K562 (cell line): ENCODE measurements at regions not wholly inside any gene's neighbourhood (a gene's known extent, or its start where the extent isn't known, plus 50 kb on each side); places are given as distances from the start of the nearest gene placed in this dataset.

Experiments used
- ATAC-seq: fragments of 200-7000 bp; cut with Tn5 transposase; 3 replicates; pipeline ENCODE4 v1.9.1; 2020; ENCODE audit warnings: moderate library complexity
- BruUV-seq: library from RNA; stranded (reverse); fragments of 400-500 nt; replicated peaks from 2 replicates; lab custom pipeline; 2021; lab: Mats Ljungman, UMichigan
- CTCF ChIA-PET: fragments of 300-600 bp; formaldehyde crosslinking; extraction: SDS; loops from one replicate; lab custom pipeline; 2021; ENCODE audit warnings: low intra/inter-chr PET ratio; lab: Yijun Ruan, JAX
- POLR2A ChIA-PET: fragments of 300-600, 350-650 bp; sonication (Branson Sonifier 250); formaldehyde crosslinking; extraction: SDS; loops from one replicate; lab custom pipeline; 2021; ENCODE audit warnings: antibody characterized with exemption, inconsistent platforms; lab: Yijun Ruan, JAX
- DNase-seq, 4 experiments: peaks; one replicate each; pipeline versions ENCODE4 v3.0.0 to v3.0.0-alpha.2; 2011 to 2018; ENCODE audit warnings: low spot score in 3 of 4, mixed read lengths in 3 of 4; ENCODE audit errors: extremely low read depth in 1 of 4
- FAIRE-seq: peaks from 2 replicates; lab custom pipeline; 2011; peaks lifted over from hg19 to GRCh38; lab: Jason Lieb, UNC
- H2AFZ ChIP-seq: 2 replicates; pipeline ENCODE4 v1.6.0; 2011; ENCODE audit warnings: low read depth, low read length, control low read depth, inconsistent platforms
- H3K27ac ChIP-seq: fragments of 200-600 bp; 3 replicates; pipeline ENCODE4 v1.8.0; 2011; ENCODE audit warnings: low read depth, mild to moderate bottlenecking, control low read depth, inconsistent platforms, low read length, moderate library complexity, mixed read lengths; ENCODE audit errors: extremely low read depth
- H3K27me3 ChIP-seq, 2 experiments: fragments of 300-600 bp in 1 of 2; 2 replicates in 1 of 2; 3 replicates in 1 of 2; pipeline versions ENCODE4 v1.6.0 to v1.8.0; 2011; ENCODE audit warnings: inconsistent platforms in 2 of 2, low read length in 2 of 2, mild to moderate bottlenecking in 1 of 2, mixed read lengths in 1 of 2, moderate library complexity in 1 of 2; ENCODE audit not compliant: control insufficient read depth in 2 of 2, insufficient read depth in 2 of 2
- H3K36me3 ChIP-seq: fragments of 300-600 bp; 3 replicates; pipeline ENCODE4 v1.8.0; 2011; ENCODE audit warnings: mild to moderate bottlenecking, low read length, inconsistent platforms; ENCODE audit not compliant: control insufficient read depth, insufficient read depth
- H3K4me1 ChIP-seq, 2 experiments: fragments of 200-600 bp in 1 of 2; replicated peaks in 1 of 2; 2 replicates in 1 of 2; 3 replicates in 1 of 2; pipeline versions ENCODE4 v1.5.1 to v1.8.0; 2011; ENCODE audit warnings: inconsistent platforms in 2 of 2, low read length in 2 of 2, mild to moderate bottlenecking in 1 of 2, mixed read lengths in 1 of 2, moderate library complexity in 1 of 2; ENCODE audit not compliant: control insufficient read depth in 2 of 2, insufficient read depth in 2 of 2
- H3K4me2 ChIP-seq: 2 replicates; pipeline ENCODE4 v1.6.1; 2011; ENCODE audit warnings: low read length, control low read depth, inconsistent platforms, mixed read lengths; ENCODE audit not compliant: insufficient read depth
- H3K4me3 ChIP-seq: fragments of 200-600 bp; sonication (generic), shearing (Covaris generic); 2 replicates; pipeline ENCODE4 v1.5.1; 2016; ENCODE audit warnings: control low read depth, inconsistent platforms
- H3K79me2 ChIP-seq: fragments of 200-600 bp; 3 replicates; pipeline ENCODE4 v1.8.0; 2011; ENCODE audit warnings: low read length, inconsistent platforms; ENCODE audit not compliant: control insufficient read depth, insufficient read depth
- H3K9ac ChIP-seq, 2 experiments: 2 replicates each; pipeline versions ENCODE4 v1.6.0 to v1.6.1; 2011; ENCODE audit warnings: low read depth in 2 of 2, low read length in 2 of 2, control low read depth in 1 of 2, inconsistent platforms in 1 of 2, mild to moderate bottlenecking in 1 of 2, mixed read lengths in 1 of 2; ENCODE audit not compliant: insufficient read depth in 1 of 2
- H3K9me1 ChIP-seq: one replicate; pipeline ENCODE4 v1.6.0; 2011; ENCODE audit warnings: inconsistent platforms, mild to moderate bottlenecking, low read length, moderate library complexity; ENCODE audit not compliant: control insufficient read depth, insufficient read depth
- H3K9me3 ChIP-seq: replicated peaks from 2 replicates; pipeline ENCODE4 v1.5.1; 2011; ENCODE audit warnings: low read depth, low read length, inconsistent platforms; ENCODE audit not compliant: control insufficient read depth, insufficient read depth
- H4K20me1 ChIP-seq: replicated peaks from 2 replicates; pipeline ENCODE4 v1.6.1; 2011; ENCODE audit warnings: low read length, inconsistent platforms, mixed read lengths; ENCODE audit not compliant: control insufficient read depth, insufficient read depth
- ARID1B ChIP-seq: fragments of 450-650 bp; IDR thresholded peaks from 2 replicates; pipeline ENCODE4 v1.6.1; 2016; ENCODE audit warnings: antibody characterized with exemption, mild to moderate bottlenecking, inconsistent platforms
- CBFA2T3 ChIP-seq: fragments of 450-650 bp; IDR thresholded peaks from 2 replicates; pipeline ENCODE4 v1.6.1; 2017
- JUND ChIP-seq, 2 experiments: IDR thresholded peaks; 2 replicates in 1 of 2; 3 replicates in 1 of 2; pipeline ENCODE4 v1.6.1; 2011; ENCODE audit warnings: borderline replicate concordance in 2 of 2, low read depth in 2 of 2, low read length in 2 of 2, improper control_type of control experiment in 1 of 2, missing biosample characterization in 1 of 2, missing genetic modification characterization in 1 of 2, missing genetic modification reagents in 1 of 2
- PKNOX1 ChIP-seq: fragments of 450-650 bp; IDR thresholded peaks from 2 replicates; pipeline ENCODE4 v1.6.1; 2016
- SNRNP70 ChIP-seq: fragments of 200-400 bp; formaldehyde crosslinking; optimal IDR thresholded peaks from 2 replicates; pipeline ENCODE3; 2017; ENCODE audit warnings: low read depth, low read length
- ZNF140 ChIP-seq: fragments of 250-450 bp; sonication (Bioruptor Pico); IDR thresholded peaks from 2 replicates; pipeline ENCODE4 v1.8.0; 2021; ENCODE audit warnings: moderate library complexity, mild to moderate bottlenecking, inconsistent platforms
- ZNF445 ChIP-seq: fragments of 250-450 bp; sonication (Bioruptor Pico); IDR thresholded peaks from 2 replicates; pipeline ENCODE4 v1.4.0; 2020; ENCODE audit warnings: low read depth, mild to moderate bottlenecking, moderate library complexity
- WGBS: fragments of 100-300 bp; shearing (Covaris generic); methylation state at CpG from one replicate; pipeline ENCODE4 v1.1.6; 2016; ENCODE audit warnings: low coverage, mixed read lengths; ENCODE audit not compliant: insufficient coverage; ENCODE audit errors: missing lambda C conversion rate; 5-methylcytosine and 5-hydroxymethylcytosine counted together
- in situ Hi-C: fragments of 300-500 bp; cut with MboI; formaldehyde crosslinking; loops from 4 replicates; pipeline ENCODE4 v1.15.0; 2018; ENCODE audit warnings: inconsistent platforms, mixed read lengths
- intact Hi-C: fragments of 100-400 bp; cut with micrococcal nuclease; formaldehyde crosslinking; loops from 2 replicates; pipeline ENCODE4 v1.14.2; 2022
- TF ChIP-seq, protein P1 (sequence below): fragments of 250-450 bp; sonication (Bioruptor Pico); IDR thresholded peaks from 2 replicates; pipeline ENCODE4 v1.5.0; 2021; ENCODE audit warnings: mild to moderate bottlenecking, moderate library complexity
- TF ChIP-seq, protein P2 (sequence below): sonication (generic); formaldehyde crosslinking; IDR thresholded peaks from 2 replicates; pipeline ENCODE4 v1.8.0; 2022; ENCODE audit warnings: missing genetic modification reagents, mild to moderate bottlenecking, borderline replicate concordance
- TF ChIP-seq, protein P3 (sequence below), 2 experiments: IDR thresholded peaks in 1 of 2; conservative IDR thresholded peaks in 1 of 2; 2 replicates each; pipeline ENCODE4 v1.6.1; 2016; ENCODE audit warnings: low read depth in 2 of 2, mild to moderate bottlenecking in 1 of 2, missing compliant biosample characterization in 1 of 2, missing genetic modification characterization in 1 of 2, moderate library complexity in 1 of 2

DNA sequence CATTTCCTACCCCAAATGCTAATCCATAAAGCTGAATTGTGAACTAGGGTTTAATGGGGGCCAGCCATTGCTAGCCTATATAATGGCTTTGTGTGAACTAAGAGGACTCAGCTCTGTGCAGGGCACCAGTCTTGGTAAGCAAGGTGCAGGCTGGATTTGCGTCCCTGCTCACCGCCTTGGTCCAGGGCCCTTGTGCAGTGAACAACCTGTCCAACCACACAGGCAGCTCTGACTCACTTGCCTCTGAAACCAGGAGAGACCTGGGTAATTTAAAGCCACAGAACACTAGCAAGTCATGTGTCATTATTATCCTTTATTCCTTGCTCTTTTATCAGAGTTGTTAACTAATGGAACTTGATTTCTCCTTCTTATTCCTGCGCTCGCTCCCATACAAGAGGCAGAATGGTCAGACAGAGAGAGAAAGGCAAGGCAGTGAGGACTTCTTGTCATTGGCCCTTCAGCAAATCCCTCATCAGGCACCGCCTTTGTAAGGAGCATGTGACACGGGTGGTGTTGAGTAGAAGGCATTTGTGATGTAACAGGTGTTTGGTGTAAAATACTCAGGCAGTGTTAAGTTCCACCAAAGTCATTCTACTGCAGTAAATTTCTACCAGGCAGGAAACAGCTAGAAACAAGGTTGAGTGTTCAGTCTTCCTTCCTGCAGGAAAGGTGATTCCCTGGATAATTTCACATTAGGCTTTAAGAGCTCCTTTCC lies 67.3 kb upstream of the OLIG2 start:
- intact Hi-C loops (no loop called here), in situ Hi-C loops (no loop called here)
- Histone ChIP-seq H3K4me1 (no peaks in the 10 kb centered on the region), H4K20me1 (no peaks in the 10 kb centered on the region), H3K9me3 (no peaks in the 10 kb centered on the region), H3K36me3 (no peaks in the 10 kb centered on the region), H3K79me2 (no peaks in the 10 kb centered on the region), H3K9ac (no peak overlapping the region), H3K27ac (no peak overlapping the region), H3K27me3 (peaks cover 28 to 40% of the 10 kb centered on the region in 2 experiments), H3K4me2 (no peak overlapping the region), H2AFZ (no peak overlapping the region), H3K4me3 (no peak overlapping the region), H3K9me1 (no peaks in the 10 kb centered on the region)
- FAIRE-seq (no peak), ATAC-seq (no peak), DNase-seq (no peak)
- WGBS, result under 1% methylated on average over 6 of the region's 6 CpGs
- ChIA-PET CTCF (no interaction called here), POLR2A (interaction anchor here (0.9 kb wide), 1 partner anchor 24 kb away, joined by 4 read pairs; no protein-coding TSS in a partner anchor)
- no TSS peak for BruUV-seq
- TF ChIP-seq, protein P1, sequence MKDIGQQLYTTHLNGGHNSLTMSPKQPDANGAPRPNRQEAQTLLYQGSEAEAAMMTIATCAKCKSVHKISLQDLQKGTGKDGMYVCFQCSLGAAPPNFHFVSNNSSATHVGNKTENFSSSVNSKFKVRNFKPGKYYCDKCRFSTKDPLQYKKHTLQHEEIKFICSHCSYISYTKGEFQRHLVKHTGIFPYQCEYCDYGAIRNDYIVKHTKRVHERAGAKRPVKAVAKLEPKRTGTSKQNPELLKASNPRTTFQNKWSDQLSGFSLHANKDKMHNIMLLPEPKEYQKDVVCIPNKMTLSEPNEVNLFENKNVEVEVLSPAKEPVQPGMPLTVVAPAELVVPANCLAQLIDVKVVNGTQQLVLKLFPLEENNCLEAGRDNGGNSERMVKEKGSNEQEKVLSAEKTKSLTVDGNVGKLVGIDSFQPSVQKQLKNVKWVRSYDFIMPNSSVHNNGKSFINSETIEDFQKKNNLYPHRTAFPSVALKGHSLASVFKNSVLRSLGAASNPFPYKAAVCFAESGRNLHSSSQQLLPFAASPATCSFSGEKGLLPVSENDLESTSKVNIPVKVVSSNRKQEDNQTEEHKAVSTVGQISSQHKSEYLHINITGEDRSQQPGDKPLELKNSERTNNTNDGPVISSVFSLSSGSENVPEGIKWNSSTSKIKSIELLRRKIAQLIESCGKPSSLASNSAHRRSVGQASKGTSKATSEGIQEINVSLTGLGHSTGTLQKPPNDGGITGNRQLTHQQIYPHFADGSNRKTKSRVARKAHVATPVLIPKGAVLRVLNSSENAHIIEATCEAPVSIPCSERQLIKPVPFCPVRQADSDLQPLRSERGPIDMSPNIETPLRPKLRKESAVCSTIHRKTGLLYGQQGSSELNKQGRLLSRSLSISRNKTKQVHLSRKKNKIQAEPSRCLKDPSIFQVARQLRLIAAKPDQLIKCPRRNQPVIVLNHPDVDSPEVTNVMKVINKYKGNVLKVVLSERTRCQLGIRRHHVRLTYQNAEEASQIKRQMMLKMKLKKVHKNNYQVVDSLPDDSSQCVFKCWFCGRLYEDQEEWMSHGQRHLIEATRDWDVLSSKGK (CRISPR knock-in tag), result no peak
- TF ChIP-seq, protein P2, sequence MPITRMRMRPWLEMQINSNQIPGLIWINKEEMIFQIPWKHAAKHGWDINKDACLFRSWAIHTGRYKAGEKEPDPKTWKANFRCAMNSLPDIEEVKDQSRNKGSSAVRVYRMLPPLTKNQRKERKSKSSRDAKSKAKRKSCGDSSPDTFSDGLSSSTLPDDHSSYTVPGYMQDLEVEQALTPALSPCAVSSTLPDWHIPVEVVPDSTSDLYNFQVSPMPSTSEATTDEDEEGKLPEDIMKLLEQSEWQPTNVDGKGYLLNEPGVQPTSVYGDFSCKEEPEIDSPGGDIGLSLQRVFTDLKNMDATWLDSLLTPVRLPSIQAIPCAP, result no peak
- TF ChIP-seq, protein P3, sequence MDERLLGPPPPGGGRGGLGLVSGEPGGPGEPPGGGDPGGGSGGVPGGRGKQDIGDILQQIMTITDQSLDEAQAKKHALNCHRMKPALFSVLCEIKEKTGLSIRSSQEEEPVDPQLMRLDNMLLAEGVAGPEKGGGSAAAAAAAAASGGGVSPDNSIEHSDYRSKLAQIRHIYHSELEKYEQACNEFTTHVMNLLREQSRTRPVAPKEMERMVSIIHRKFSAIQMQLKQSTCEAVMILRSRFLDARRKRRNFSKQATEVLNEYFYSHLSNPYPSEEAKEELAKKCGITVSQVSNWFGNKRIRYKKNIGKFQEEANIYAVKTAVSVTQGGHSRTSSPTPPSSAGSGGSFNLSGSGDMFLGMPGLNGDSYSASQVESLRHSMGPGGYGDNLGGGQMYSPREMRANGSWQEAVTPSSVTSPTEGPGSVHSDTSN (CRISPR knock-in tag; IDR thresholded peaks at IDR 0.05; ENCODE audit: low read depth), result no peak
- TF ChIP-seq, protein P3 (tag; conservative IDR thresholded peaks at IDR 0.05; ENCODE audit: low read depth), result peak; percentile 76
- TF ChIP-seq ZNF445 (CRISPR knock-in tag) (no peak), PKNOX1 (peak; percentile 91), SNRNP70 (no peak), CBFA2T3 (no peak), JUND (IDR thresholded peaks at IDR 0.05; ENCODE audit: borderline replicate concordance, low read depth, low read length) (no peak), JUND (tag; IDR thresholded peaks at IDR 0.05; ENCODE audit: borderline replicate concordance, low read depth, low read length) (no peak), ARID1B (no peak), ZNF140 (CRISPR knock-in tag) (no peak)
